Neuronal stem cell (in vitro differentiated cells): ENCODE measurements at regions not wholly inside any gene's neighbourhood (a gene's known extent, or its start where the extent isn't known, plus 50 kb on each side); places are given as distances from the start of the nearest gene placed in this dataset.

Experiments used
- DNase-seq: peaks from one replicate; pipeline ENCODE4 v3.0.0-alpha.2; 2013; ENCODE audit warnings: low spot score
- H2AFZ ChIP-seq: one replicate; pipeline ENCODE4 v1.6.1; 2013; ENCODE audit warnings: mild to moderate bottlenecking, low read length, inconsistent platforms
- H2AK5ac ChIP-seq: 2 replicates; pipeline ENCODE4 v1.6.1; 2013; ENCODE audit warnings: low read depth, mild to moderate bottlenecking, inconsistent platforms, low read length, moderate library complexity, mixed read lengths
- H2BK120ac ChIP-seq: 2 replicates; pipeline ENCODE4 v1.6.1; 2013; ENCODE audit warnings: low read depth, mild to moderate bottlenecking, inconsistent platforms, low read length, moderate library complexity, mixed read lengths
- H2BK12ac ChIP-seq: one replicate; pipeline ENCODE4 v1.6.1; 2013; ENCODE audit warnings: low read length, inconsistent platforms
- H2BK15ac ChIP-seq: 2 replicates; pipeline ENCODE4 v1.6.1; 2013; ENCODE audit warnings: mild to moderate bottlenecking, low read length, inconsistent platforms, mixed read lengths
- H2BK5ac ChIP-seq: one replicate; pipeline ENCODE4 v1.6.1; 2013; ENCODE audit warnings: inconsistent platforms, mild to moderate bottlenecking, low read length, moderate library complexity
- H3K14ac ChIP-seq: one replicate; pipeline ENCODE4 v1.6.1; 2013; ENCODE audit warnings: low read length, inconsistent platforms
- H3K18ac ChIP-seq: 2 replicates; pipeline ENCODE4 v1.6.1; 2013; ENCODE audit warnings: low read length, inconsistent platforms
- H3K23ac ChIP-seq: 2 replicates; pipeline ENCODE4 v1.6.1; 2013; ENCODE audit warnings: low read depth, mild to moderate bottlenecking, mixed read lengths, low read length, inconsistent platforms; ENCODE audit not compliant: poor library complexity
- H3K27ac ChIP-seq: replicated peaks from 3 replicates; pipeline ENCODE4 v1.5.1; 2013; ENCODE audit warnings: low read length, inconsistent platforms
- H3K27me3 ChIP-seq, 3 experiments: 2 replicates each; pipeline ENCODE4 v1.6.1; 2013; ENCODE audit warnings: low read length in 3 of 3, mild to moderate bottlenecking in 2 of 3, inconsistent platforms in 1 of 3, low read depth in 1 of 3, mixed read lengths in 1 of 3, moderate library complexity in 1 of 3; ENCODE audit not compliant: control insufficient read depth in 3 of 3, insufficient read depth in 3 of 3
- H3K36me3 ChIP-seq, 2 donors: replicated peaks in 1 of 2; 2 replicates each; pipeline ENCODE4 v1.6.1; 2013; ENCODE audit warnings: low read length in 2 of 2; ENCODE audit not compliant: control insufficient read depth in 2 of 2, insufficient read depth in 2 of 2
- H3K4ac ChIP-seq: 2 replicates; pipeline ENCODE4 v1.6.1; 2013; ENCODE audit warnings: inconsistent platforms, mild to moderate bottlenecking, low read length, moderate library complexity
- H3K4me1 ChIP-seq, 2 donors: 1 replicate in 1 of 2; 2 replicates in 1 of 2; pipeline ENCODE4 v1.6.1; 2013; ENCODE audit warnings: low read length in 2 of 2, low read depth in 1 of 2; ENCODE audit not compliant: control insufficient read depth in 2 of 2, insufficient read depth in 1 of 2
- H3K4me2 ChIP-seq: one replicate; pipeline ENCODE4 v1.6.1; 2013; ENCODE audit warnings: mild to moderate bottlenecking, low read length, inconsistent platforms; ENCODE audit not compliant: insufficient read depth, poor library complexity, severe bottlenecking
- H3K4me3 ChIP-seq, 2 donors: 2 replicates each; pipeline ENCODE4 v1.5.1; 2013; ENCODE audit warnings: low read length in 2 of 2, mild to moderate bottlenecking in 2 of 2, inconsistent platforms in 1 of 2, moderate library complexity in 1 of 2
- H3K79me1 ChIP-seq: one replicate; pipeline ENCODE4 v1.6.1; 2013; ENCODE audit warnings: low read depth, mild to moderate bottlenecking, inconsistent platforms, low read length, moderate library complexity
- H3K9ac ChIP-seq: one replicate; pipeline ENCODE4 v1.6.1; 2013; ENCODE audit warnings: mild to moderate bottlenecking, low read depth, low read length, inconsistent platforms; ENCODE audit not compliant: poor library complexity
- H3K9me3 ChIP-seq, 2 donors: replicated peaks in 1 of 2; 2 replicates each; pipeline versions ENCODE3 to v1.6.1; 2013; ENCODE audit warnings: low read length in 2 of 2, mild to moderate bottlenecking in 2 of 2, inconsistent platforms in 1 of 2, low read depth in 1 of 2, mixed read lengths in 1 of 2, moderate library complexity in 1 of 2; ENCODE audit not compliant: control insufficient read depth in 2 of 2, insufficient read depth in 1 of 2
- H4K8ac ChIP-seq: one replicate; pipeline ENCODE4 v1.6.1; 2013; ENCODE audit warnings: low read depth, mild to moderate bottlenecking, inconsistent platforms, low read length, moderate library complexity
- H4K91ac ChIP-seq: one replicate; pipeline ENCODE4 v1.6.1; 2013; ENCODE audit warnings: low read length, low read depth, mild to moderate bottlenecking, inconsistent platforms; ENCODE audit not compliant: poor library complexity
- WGBS, 2 donors: extraction: QIAGEN DNeasy Blood & Tissue Kit; methylation state at CpG; one replicate each; pipeline ENCODE4 v1.1.7; 2013; ENCODE audit warnings: missing lambda C conversion rate in 2 of 2, mixed read lengths in 1 of 2; ENCODE audit not compliant: insufficient read length in 2 of 2, insufficient replicate concordance in 1 of 2; ENCODE audit errors: extremely low coverage in 2 of 2; 5-methylcytosine and 5-hydroxymethylcytosine counted together

GRCh38 chr1:173122344-173122935, 71.7 kb upstream of the TNFSF18 start:
- no peak overlapping the region for H2BK12ac ChIP-seq
- no peak overlapping the region for H4K8ac ChIP-seq
- H3K9ac ChIP-seq: no peak overlapping the region
- H4K91ac ChIP-seq: no peak overlapping the region
- DNase-seq: no peak
- H3K79me1 ChIP-seq: no peaks in the 10 kb centered on the region
- no peak overlapping the region for H3K4me3 ChIP-seq
- no peak overlapping the region for H2AFZ ChIP-seq
- H3K4me2 ChIP-seq: no peak overlapping the region
- no peak overlapping the region for H3K4ac ChIP-seq
- no peak overlapping the region for H2BK5ac ChIP-seq
- H2AK5ac ChIP-seq: no peak overlapping the region
- no peak overlapping the region for H3K18ac ChIP-seq
- H3K27me3 ChIP-seq: no peaks in the 10 kb centered on the region
- no peaks in the 10 kb centered on the region for H3K36me3 ChIP-seq
- H2BK15ac ChIP-seq: no peak overlapping the region
- peaks cover 0 to 4% of the 10 kb centered on the region in 2 donors for H3K4me1 ChIP-seq
- H2BK120ac ChIP-seq: no peak overlapping the region
- H3K14ac ChIP-seq: no peak overlapping the region
- no CpG with 5 or more reads among the region's 2 CpGs for WGBS, 2 donors
- H3K27ac ChIP-seq: no peak overlapping the region
- no peak overlapping the region for H3K23ac ChIP-seq
- no peaks in the 10 kb centered on the region for H3K9me3 ChIP-seq

GRCh38 chr1:173118404-173118803, 67.7 kb upstream of the TNFSF18 start:
- H2BK12ac ChIP-seq: no peak overlapping the region
- no peak for DNase-seq
- H3K9ac ChIP-seq: no peak overlapping the region
- H3K4me3 ChIP-seq: no peak overlapping the region
- H3K23ac ChIP-seq: no peak overlapping the region
- no peak overlapping the region for H2BK15ac ChIP-seq
- H2AFZ ChIP-seq: no peak overlapping the region
- H3K4ac ChIP-seq: no peak overlapping the region
- no peak overlapping the region for H3K18ac ChIP-seq
- WGBS, 2 donors: no CpG with 5 or more reads among the region's 2 CpGs
- H2BK120ac ChIP-seq: no peak overlapping the region
- H3K14ac ChIP-seq: no peak overlapping the region
- H3K4me1 ChIP-seq: peaks cover 0 to 3% of the 10 kb centered on the region in 2 donors
- H3K27me3 ChIP-seq: no peaks in the 10 kb centered on the region
- no peaks in the 10 kb centered on the region for H3K9me3 ChIP-seq
- no peaks in the 10 kb centered on the region for H3K36me3 ChIP-seq
- no peaks in the 10 kb centered on the region for H3K79me1 ChIP-seq
- no peak overlapping the region for H3K27ac ChIP-seq
- H4K8ac ChIP-seq: no peak overlapping the region
- H4K91ac ChIP-seq: no peak overlapping the region
- H2AK5ac ChIP-seq: no peak overlapping the region
- H3K4me2 ChIP-seq: no peak overlapping the region
- no peak overlapping the region for H2BK5ac ChIP-seq

- no peak for DNase-seq
- no CpG with 5 or more reads among the region's 2 CpGs for WGBS, 2 donors
- Histone ChIP-seq H3K36me3 (no peaks in the 10 kb centered on the region), H3K18ac (no peak overlapping the region), H3K27ac (no peak overlapping the region), H3K4me2 (no peak overlapping the region), H3K9me3 (no peaks in the 10 kb centered on the region), H2AK5ac (no peak overlapping the region), H3K4me3 (no peak overlapping the region), H2BK15ac (no peak overlapping the region), H3K9ac (no peak overlapping the region), H3K27me3 (no peaks in the 10 kb centered on the region), H4K8ac (no peak overlapping the region), H2AFZ (no peak overlapping the region), H2BK5ac (no peak overlapping the region), H3K23ac (no peak overlapping the region), H2BK12ac (no peak overlapping the region), H4K91ac (no peak overlapping the region), H3K4ac (no peak overlapping the region), H2BK120ac (no peak overlapping the region), H3K79me1 (no peaks in the 10 kb centered on the region), H3K14ac (no peak overlapping the region), H3K4me1 (no peaks in the 10 kb centered on the region)
Observed at GRCh38 chr1:173117761-173118160, 67.0 kb upstream of the TNFSF18 start.

GRCh38 chr1:173117108-173117633, 66.4 kb upstream of the TNFSF18 start:
- H3K9me3 ChIP-seq: no peaks in the 10 kb centered on the region
- no peaks in the 10 kb centered on the region for H3K4me1 ChIP-seq
- no peak overlapping the region for H2BK12ac ChIP-seq
- H3K9ac ChIP-seq: no peak overlapping the region
- DNase-seq: no peak
- no peaks in the 10 kb centered on the region for H3K27me3 ChIP-seq
- H3K4me2 ChIP-seq: no peak overlapping the region
- H2BK120ac ChIP-seq: no peak overlapping the region
- H3K27ac ChIP-seq: no peak overlapping the region
- no peak overlapping the region for H2BK5ac ChIP-seq
- H3K36me3 ChIP-seq: no peaks in the 10 kb centered on the region
- no CpG with 5 or more reads among the region's 1 CpG for WGBS, 2 donors
- H2AFZ ChIP-seq: no peak overlapping the region
- H2BK15ac ChIP-seq: no peak overlapping the region
- no peaks in the 10 kb centered on the region for H3K79me1 ChIP-seq
- no peak overlapping the region for H3K4me3 ChIP-seq
- H4K91ac ChIP-seq: no peak overlapping the region
- H3K18ac ChIP-seq: no peak overlapping the region
- no peak overlapping the region for H3K14ac ChIP-seq
- no peak overlapping the region for H3K23ac ChIP-seq
- no peak overlapping the region for H2AK5ac ChIP-seq
- H3K4ac ChIP-seq: no peak overlapping the region
- no peak overlapping the region for H4K8ac ChIP-seq
